RCC 7860 (cell line): ENCODE measurements at regions not wholly inside any gene's neighbourhood (a gene's known extent, or its start where the extent isn't known, plus 50 kb on each side); places are given as distances from the start of the nearest gene placed in this dataset.

ENCODE experiments used
- DNase-seq: peaks from one replicate; pipeline ENCODE4 v3.0.0-alpha.2; 2015; ENCODE audit warnings: low spot score
- FAIRE-seq: peaks from 2 replicates; lab custom pipeline; 2012; peaks lifted over from hg19 to GRCh38; lab: Jason Lieb, UNC

DNA sequence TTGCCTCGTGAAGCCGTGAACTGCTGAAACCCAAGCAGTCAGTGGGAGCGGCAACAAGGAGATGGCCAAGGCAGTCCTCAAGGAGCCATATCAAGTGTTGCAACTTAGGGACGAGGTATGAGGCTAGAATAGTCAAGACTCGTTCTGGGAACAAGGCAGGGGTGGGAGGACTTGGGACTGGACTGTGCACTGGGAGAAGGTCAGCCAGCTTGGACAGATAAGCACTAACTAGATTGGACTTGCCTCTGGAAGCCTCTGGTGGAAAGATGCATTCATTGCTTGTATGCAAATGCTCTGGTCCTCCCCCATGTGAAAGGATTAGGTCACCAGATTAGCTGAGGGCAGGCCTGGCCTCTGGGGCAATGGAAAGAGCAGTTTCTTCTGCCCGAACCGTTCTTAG is 123.3 kb upstream of the CTNNB1 start:
- no peak for FAIRE-seq
- no peak for DNase-seq

DNA sequence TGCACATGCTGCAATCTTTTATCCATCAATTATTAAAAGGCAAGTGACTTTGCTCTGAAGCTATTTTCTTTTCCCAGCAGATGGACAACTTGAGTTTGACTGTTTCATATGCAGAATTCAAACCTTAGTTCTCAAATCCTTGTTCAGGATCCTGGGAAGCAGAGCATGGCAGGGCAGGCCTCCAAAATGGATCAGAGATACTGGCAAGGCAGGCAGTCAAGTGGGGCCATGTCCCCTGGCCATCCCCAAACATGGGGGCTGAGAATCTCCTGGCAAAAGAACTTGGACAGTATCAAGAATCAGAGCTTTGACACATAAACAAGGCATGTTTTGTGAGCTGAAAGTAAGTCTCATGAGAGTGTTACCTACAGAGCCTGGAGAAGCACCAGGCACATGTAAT is 122.9 kb upstream of the CTNNB1 start:
- FAIRE-seq: no peak
- DNase-seq: no peak

DNA sequence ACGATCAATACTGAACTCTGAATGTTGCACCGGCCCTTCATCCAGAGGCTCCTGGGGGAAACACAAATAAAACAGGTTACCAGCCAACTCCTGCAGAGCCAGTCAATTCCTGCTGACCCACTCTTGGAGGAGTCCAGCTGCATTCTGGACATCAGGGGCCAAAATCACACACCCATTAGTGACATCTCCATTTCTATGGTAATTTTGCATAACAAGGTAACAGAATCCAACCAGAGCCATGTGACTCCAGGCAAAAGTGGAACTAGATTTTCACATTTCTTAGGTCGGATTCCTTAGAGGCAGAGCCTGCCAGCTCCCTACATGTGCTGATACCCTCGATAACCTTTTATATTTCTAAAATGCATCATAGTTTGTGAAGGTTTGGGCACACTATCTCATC is 119.2 kb upstream of the CTNNB1 start:
- DNase-seq (no peak), FAIRE-seq (no peak)

DNA sequence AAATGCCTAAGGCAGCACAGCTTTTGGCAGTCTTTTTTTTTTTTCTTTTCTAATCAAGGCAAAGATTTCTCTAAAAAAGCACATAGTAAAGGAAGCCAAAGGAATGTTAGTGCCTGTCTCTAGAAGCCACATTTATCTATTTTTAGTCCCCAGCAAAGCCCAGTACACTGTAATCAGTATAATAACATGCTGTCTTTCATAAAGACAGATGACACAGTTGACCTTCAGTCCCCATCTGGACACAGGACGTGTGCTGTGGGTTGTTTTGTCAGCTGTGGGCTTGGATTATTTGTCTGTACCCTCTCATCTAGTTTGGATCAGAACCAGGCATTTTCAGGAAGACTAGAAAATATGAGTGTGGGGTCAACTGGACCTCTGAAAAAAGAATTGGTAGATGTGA is 110.4 kb upstream of the CTNNB1 start:
- DNase-seq: no peak
- no peak for FAIRE-seq

DNA sequence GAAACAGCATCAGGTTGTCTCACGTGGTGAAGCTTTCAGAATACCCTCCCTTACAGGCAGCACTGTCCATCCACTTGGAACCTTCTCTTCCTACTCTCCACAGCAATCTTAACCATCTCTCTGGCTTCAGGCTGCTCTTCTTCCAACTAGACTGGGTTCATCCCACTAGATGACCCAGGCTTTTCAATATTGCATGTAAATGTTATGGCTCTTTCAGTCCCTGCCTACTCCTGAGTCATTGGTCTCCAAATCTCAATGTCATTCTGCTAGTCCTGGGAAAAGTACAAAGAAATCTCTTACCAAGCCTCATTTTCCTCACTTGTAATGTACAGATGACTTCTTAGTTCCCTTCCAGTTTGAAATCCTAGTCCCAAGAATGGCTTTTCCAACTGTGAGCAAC is 109.7 kb upstream of the CTNNB1 start:
- FAIRE-seq (no peak), DNase-seq (no peak)

DNA sequence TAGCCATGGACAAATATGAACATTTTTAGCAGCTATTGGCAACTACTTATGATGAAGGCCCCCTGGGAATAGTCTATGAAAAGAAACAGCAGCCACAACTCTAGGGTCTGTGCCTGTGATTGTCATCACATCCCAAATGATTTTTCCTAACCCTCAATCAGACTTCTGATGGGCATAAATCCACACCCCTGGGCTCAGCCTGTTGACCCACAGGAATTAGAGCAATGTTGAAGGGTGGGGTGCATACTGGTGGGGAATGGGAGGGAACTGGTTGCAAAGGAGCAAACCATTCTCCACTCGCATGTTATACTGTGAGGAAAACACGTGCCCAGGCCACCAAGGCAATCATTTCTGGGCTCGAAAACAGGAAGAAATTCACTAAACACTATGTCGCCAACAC is 106.5 kb upstream of the CTNNB1 start:
- FAIRE-seq (no peak), DNase-seq (no peak)

DNA sequence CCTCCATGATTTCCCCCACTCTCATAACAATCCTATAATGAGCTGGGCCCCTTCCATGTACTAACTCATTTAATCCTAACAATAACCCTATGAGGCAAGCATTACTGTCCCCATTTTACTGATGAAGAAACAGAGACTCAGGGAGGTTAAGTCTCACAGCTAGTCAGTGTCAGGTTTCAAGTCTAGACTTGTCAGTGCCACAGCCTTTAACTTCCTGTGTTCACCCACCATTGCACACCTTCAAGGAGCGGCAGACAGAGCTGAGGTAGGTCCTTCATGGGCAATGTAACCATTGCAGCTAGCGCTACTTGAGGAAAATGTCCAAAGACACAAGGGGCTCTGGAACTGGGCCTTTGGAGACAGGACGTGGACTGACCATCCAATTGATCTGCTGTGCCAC is 105.8 kb upstream of the CTNNB1 start:
- no peak for DNase-seq
- no peak for FAIRE-seq

DNA sequence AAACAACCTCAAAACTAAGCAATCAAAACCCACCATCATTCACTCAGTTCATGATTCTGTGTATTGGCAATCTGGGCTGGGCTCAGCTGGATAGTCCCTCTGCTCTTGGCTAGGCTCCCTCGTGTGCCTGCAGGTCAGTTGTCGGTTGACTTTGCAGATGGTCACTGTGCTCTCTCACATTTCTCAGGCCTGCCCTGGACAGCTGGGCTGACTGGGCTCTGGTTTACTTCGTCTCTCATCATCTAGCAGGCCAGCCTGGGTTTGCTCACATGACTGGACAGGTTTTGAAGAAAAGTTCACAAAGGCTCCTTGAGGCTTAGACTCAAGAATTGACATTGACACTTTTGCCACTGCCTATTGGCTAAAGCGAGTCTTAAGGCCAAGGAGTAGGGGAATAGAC is 105.0 kb upstream of the CTNNB1 start:
- DNase-seq (no peak), FAIRE-seq (no peak)

DNA sequence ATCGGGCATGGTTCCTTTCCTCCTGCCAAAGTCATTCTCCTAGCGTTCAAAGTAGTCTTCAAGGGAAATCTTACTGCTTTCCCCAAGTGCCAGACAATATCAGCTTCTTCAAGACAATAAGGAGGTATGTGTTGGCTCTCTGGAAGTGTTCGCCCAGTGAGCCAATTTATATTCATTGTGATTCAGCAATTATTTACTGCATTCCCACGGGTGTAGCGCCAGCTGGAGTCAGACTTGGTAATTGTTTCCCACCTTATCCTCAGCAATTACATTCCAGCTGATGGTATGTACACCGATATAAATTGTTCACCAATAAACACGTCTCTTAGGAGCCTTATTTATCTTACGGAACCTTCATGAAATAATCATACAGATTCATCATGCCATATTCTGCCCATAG is 103.6 kb upstream of the CTNNB1 start:
- no peak for DNase-seq
- no peak for FAIRE-seq

DNA sequence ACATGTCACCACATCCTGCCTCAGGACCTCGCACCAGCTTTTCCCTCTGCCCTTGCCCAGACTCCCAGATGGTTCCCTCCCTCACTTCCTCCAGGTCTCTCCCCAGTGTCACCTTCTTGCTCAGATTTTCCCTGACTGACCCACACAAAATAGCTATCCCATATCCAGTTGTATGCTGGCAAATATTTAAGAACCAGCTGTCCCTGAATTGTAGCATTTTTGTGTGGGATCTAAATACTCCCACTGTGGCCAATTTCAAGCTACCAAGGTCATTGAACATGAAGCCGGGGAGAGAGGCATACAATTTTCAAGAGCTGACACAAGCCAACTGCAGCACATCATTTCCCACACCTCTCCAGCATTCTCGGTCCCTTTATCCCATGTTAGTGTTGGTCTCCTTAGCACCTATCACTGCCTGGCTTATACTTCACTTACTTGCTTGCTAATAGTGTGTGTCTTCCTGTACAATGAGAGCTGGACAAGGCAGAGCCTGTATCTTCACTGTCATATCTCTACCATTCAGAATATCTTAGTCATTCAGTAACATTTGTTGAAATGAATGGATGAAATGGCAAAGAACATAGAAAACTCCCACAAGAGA is 101.3 kb upstream of the CTNNB1 start:
- no peak for FAIRE-seq
- DNase-seq: no peak

DNA sequence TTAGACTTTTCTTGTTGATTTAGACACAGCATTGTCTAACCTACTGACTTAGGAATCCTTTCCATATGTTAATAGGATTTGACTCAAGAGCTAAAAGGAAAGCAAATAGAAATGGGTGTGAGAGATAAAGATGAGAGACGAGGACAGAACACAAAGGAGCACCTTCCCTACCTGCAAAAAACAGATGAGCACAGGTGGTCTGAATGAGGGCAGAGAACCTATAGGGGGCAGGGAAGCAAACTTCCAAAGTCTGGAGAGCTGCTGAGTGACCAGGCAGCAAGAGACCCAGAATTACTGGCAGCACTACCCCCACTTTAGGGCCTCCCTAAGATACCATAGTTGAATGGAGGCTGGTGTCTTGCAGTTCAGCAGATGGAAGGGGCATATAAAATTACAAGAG is 98.1 kb upstream of the CTNNB1 start:
- no peak for DNase-seq
- no peak for FAIRE-seq

DNA sequence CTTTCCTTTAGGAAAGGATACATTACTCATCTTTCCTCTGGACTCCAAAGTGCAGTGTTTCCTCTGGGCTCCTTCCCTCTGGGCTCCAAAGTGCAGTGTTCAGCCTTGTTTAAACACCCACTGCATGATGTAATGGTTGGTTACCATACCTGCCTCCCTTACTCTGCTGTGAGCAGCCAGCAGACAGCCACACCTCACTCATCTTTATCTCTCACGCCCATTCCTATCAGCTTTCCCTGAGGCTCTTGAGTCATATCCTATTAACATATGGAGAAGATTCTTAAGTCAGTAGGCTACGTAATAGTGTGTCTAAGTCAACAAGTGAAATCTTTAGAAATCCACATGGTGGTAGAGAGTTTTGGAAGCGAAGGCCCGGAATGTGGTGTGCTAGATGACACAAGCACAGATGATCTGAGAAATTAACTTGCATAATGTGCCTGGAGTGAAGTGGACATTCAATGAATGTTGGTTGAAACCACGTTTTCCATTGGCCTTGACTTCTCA is 97.2 kb upstream of the CTNNB1 start:
- no peak for DNase-seq
- FAIRE-seq: no peak

DNA sequence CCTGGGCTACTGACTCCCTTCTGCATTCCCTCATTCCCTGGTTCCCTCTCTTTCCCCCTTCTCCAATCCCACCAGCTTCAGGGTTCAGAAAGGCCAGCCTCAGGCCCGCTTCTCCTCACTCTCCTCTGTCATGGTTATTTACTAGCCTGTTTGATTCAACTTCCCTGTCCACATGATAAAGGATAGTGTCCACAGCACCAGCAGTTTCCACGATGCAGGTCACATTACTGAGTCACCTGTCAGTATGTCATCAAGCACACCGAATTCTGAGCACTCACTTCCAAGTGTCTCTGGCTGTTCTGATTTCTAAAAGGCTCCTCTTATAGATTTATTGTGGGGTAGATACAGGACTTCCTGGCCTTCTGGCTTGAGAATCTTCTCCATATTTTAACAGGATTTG is 96.6 kb upstream of the CTNNB1 start:
- DNase-seq (no peak), FAIRE-seq (no peak)

DNA sequence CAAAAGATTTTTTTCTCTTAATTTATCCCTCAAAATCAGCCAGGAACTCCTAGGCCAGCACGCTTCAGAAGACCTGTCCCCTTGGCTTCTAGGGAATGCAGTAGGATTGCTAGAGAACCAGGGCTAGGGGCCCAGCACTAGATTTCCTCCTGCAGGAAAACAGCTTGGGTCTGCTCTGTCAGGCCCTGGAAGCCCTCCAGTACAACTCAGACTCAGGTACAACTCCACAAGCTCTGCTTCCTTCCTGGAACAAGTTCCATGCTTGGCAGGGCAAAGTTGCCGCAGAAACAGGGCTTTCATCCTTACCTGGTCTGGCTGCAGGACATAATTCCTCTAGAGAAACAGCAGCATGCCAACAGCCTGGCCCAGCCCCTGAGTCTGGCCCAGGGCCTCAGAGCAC is 96.1 kb upstream of the CTNNB1 start:
- no peak for FAIRE-seq
- no peak for DNase-seq

DNA sequence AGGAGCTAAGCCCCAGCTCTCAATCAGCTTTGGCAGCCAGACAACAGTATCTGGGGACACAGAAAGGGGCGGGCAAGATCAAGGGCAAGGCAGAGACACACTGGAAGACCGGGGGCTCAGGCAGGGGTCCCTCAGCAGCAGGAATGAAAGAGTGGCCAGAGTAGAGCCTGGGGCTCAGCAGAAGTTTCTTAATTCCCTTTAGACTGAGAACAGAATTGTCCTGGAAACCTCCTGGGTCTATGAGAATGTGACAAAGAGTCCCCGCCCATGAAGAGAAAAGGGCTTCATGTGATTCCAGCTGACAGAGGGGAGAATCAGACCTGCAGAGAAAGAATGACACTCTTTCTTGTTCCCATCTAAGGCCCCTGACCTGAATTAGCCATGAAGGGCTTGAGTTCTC is 95.2 kb upstream of the CTNNB1 start:
- FAIRE-seq (no peak), DNase-seq (no peak)

DNA sequence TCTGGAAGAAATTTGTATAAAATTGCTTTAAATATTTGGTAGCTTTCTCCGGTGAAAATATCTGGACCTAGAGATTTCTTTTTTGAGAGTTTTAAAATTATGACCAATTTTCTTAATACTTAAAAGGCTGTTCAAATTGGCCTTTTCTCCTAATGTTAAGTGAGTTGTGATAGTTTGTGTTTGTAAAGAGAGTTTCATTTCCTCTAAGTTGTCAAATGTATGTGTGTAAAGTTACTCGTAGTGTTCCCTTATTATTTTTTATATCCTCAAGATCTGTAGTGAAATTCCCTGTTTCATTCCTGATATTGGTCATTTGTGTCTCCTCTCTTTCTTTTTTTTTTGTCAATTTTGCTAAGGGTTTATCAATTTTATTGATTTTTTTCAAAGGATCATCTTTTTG is 92.6 kb upstream of the CTNNB1 start:
- DNase-seq (no peak), FAIRE-seq (no peak)

DNA sequence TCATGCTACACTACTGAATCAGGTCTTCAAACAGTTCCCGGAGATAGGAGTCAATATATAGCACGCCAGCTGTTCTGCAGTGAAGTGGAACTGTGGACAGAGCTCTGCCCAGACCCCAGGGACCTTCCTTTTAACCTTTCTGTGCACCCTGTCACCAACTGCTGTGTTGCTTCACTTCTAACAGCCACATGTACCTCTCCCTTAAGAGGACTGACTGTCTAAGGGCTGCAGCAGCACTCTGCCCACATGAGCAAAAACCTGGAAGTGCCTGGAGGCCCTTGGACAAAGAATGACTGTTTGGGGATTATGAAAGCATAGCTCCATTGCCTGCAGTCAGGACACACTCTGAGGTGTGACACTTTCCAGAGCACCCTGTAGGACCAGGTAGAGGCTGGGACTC is 88.3 kb upstream of the CTNNB1 start:
- FAIRE-seq (no peak), DNase-seq (no peak)

DNA sequence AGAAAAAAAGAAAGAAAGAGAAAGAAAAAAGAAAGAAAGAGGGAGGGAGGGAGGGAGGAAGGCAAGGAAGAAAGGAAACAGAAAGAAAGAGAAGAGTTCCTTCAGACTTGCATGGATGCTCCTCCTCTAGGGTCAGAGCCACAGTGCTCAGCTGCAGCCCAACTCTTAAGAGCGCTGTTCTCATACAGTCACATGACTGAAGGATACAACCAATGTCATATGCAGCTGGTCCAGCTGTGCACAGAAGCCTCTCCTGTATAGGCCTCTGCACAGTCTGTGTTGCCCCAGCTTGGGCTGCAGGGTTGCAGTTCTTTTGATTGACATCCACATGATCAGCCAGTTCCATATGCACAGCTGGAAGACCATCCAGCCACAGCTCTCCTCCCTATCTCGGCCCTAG is 86.8 kb upstream of the CTNNB1 start:
- no peak for DNase-seq
- no peak for FAIRE-seq

DNA sequence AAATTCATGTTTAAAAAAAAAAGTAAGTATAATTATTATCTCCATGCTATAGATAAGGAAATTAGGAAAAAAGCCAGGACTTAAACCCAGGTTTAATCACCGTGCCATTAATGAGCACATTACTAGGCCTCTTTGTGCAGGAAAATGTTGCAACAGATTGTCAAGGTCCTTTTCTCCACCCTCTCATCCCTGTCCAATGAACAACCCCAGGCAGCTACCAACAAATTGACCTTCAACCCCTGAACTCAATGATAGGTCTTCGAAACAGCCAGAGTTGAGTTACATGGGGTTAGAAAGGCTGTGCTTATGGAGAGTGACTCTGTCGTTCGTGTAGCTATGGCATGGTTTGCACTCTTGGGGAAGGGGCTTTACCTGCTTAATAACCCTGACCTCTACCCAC is 84.2 kb upstream of the CTNNB1 start:
- FAIRE-seq (no peak), DNase-seq (no peak)

DNA sequence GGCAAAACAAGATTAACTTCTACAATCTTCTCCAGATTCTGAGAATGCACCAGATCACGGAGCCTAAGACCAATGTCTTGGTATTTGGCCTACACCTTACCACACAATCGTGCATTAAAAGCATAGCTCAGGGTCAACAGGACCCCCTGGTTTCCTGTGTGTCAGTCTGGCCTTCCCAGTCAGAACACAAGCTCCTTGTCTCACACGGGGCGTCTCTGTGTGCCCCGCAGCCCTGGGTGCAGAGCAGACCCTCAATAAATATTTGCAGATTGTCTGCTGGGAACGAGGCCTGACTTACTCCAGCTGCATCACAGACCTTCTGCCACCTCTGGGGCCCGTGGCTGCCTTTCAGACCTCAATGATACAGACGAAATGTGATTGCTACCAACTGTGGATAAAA is 82.5 kb upstream of the CTNNB1 start:
- FAIRE-seq (no peak), DNase-seq (no peak)

DNA sequence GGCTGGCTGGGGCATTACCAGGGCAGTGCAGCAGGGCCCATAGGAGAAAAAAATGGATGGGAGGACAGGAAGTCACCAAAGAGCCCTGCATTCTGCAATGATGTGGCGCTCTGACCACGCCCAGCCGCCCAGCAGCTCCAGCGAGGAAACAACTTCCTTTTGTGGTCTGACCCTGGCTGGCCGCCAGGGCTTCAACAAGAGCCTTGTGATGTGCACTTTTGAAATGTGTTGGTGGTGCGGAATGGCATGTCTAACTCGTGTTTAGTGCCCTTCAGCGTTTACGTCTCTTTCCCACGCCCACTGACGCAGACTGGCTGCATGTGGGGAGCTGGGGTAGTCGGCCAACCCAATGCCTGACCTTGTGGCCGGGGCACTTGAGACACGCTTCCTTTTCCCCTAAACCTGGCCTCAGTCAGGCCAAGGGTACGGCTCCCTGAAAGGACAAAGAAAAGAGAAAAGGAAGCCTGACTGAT is 81.9 kb upstream of the CTNNB1 start:
- FAIRE-seq (no peak), DNase-seq (peak; percentile 83)

DNA sequence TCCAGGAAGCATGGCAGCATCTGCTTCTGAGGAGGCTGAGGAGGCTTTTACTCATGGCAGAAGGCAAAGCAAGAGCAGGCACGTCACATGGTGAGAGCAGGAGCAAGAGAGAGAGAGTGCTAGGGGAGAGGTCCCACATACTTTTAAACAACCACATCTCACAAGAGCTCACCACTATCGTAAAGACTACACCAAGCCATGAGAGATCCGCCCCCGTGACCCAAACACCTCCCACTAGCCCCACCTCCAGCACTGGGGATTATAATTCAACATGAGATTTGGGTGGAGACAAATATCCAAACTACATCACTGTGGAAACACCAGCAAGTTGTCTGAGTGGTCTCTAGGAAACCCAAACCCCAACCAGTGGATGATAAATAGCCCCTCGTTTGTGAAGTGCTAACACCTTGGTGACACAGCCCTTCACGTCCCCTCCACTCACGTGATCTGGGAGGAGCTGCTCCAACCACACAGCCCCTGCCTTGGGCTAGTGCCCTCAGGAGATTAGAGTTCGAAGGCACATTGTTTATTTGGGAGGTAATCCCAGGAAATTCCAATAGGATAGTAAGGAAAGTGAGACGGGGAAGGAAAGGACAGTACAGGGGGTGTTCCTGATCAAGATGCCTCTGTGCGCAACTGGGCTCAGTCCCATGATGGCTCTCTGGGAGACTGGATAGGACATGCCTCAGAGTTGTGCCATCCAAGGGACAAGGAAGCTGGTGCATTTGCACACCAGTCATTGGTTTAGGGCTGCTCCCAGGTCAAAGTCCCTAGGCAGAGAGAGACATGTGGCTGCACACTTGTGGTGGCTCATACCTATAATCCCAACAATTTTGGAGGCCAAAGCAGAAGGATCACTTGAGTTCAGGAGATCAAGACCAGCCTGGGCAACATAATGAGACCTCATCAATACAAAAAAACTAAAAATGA is 80.6 kb upstream of the CTNNB1 start:
- FAIRE-seq (no peak), DNase-seq (no peak)
